GM23248 (cell line): ENCODE measurements at regions not wholly inside any gene's neighbourhood (a gene's known extent, or its start where the extent isn't known, plus 50 kb on each side); places are given as distances from the start of the nearest gene placed in this dataset.
A peak's percentile ranks its signal among the peaks of the same experiment; 100 is the strongest.

Experiments
- DNase-seq: peaks from one replicate; pipeline ENCODE4 v3.0.0-alpha.2; 2015
- H2AFZ ChIP-seq: fragments of 200-600 bp; sonication (generic); 2 replicates; pipeline ENCODE4 v1.6.1; 2016; ENCODE audit warnings: antibody characterized with exemption
- H3F3A ChIP-seq: fragments of 200-600 bp; sonication (generic); 2 replicates; pipeline ENCODE4 v1.6.1; 2016; ENCODE audit warnings: mild to moderate bottlenecking, antibody characterized with exemption, mixed run types; ENCODE audit not compliant: insufficient read depth
- H3K27ac ChIP-seq: fragments of 200-600 bp; sonication (generic); 2 replicates; pipeline ENCODE4 v1.5.1; 2016; ENCODE audit warnings: mild to moderate bottlenecking
- H3K27me3 ChIP-seq: fragments of 200-600 bp; sonication (generic); replicated peaks from 2 replicates; pipeline ENCODE4 v1.6.1; 2016; ENCODE audit warnings: mild to moderate bottlenecking; ENCODE audit not compliant: insufficient read depth
- H3K36me3 ChIP-seq: fragments of 200-600 bp; sonication (generic); 2 replicates; pipeline ENCODE4 v1.6.1; 2016; ENCODE audit warnings: low read depth, mild to moderate bottlenecking
- H3K4me1 ChIP-seq: fragments of 200-600 bp; sonication (generic); 2 replicates; pipeline ENCODE4 v1.6.1; 2016; ENCODE audit warnings: mild to moderate bottlenecking; ENCODE audit not compliant: insufficient read depth
- H3K4me2 ChIP-seq: fragments of 200-600 bp; sonication (generic); one replicate; pipeline ENCODE4 v1.6.1; 2016; ENCODE audit warnings: mild to moderate bottlenecking; ENCODE audit not compliant: unreplicated experiment
- H3K4me3 ChIP-seq: fragments of 200-600 bp; sonication (generic); 2 replicates; pipeline ENCODE4 v1.5.1; 2016; ENCODE audit warnings: mild to moderate bottlenecking
- H3K79me2 ChIP-seq: fragments of 200-600 bp; sonication (generic); 2 replicates; pipeline ENCODE4 v1.6.1; 2016; ENCODE audit warnings: mild to moderate bottlenecking; ENCODE audit not compliant: insufficient read depth
- H3K9ac ChIP-seq: fragments of 200-600 bp; sonication (generic); 2 replicates; pipeline ENCODE4 v1.6.1; 2016; ENCODE audit warnings: mild to moderate bottlenecking
- H3K9me2 ChIP-seq: fragments of 200-600 bp; sonication (generic); 2 replicates; pipeline ENCODE4 v1.6.1; 2016; ENCODE audit warnings: mixed run types, mild to moderate bottlenecking, moderate library complexity; ENCODE audit not compliant: insufficient read depth
- H3K9me3 ChIP-seq: fragments of 200-600 bp; sonication (generic); one replicate; pipeline ENCODE4 v1.6.1; 2017; ENCODE audit warnings: low read depth
- H4K20me1 ChIP-seq: fragments of 200-600 bp; sonication (generic); 2 replicates; pipeline ENCODE4 v1.6.0; 2016; ENCODE audit not compliant: insufficient read depth
- EZH2 ChIP-seq: fragments of 200-600 bp; sonication (generic); IDR thresholded peaks from 2 replicates; pipeline ENCODE4 v1.6.1; 2018; ENCODE audit warnings: antibody characterized with exemption, mild to moderate bottlenecking; ENCODE audit not compliant: insufficient read depth, poor library complexity, severe bottlenecking
- EZH2phosphoT487 ChIP-seq: fragments of 200-600 bp; sonication (generic); IDR thresholded peaks from 2 replicates; pipeline ENCODE4 v1.6.1; 2018; ENCODE audit warnings: antibody characterized with exemption, moderate library complexity, mild to moderate bottlenecking, low read depth; ENCODE audit not compliant: insufficient read depth
- WGBS, 2 experiments: methylation state at CpG; one replicate each; pipeline ENCODE4 v1.1.6; 2015 to 2017; ENCODE audit warnings: low lambda C conversion rate in 2 of 2, low coverage in 1 of 2; ENCODE audit errors: missing lambda C conversion rate in 2 of 2; 5-methylcytosine and 5-hydroxymethylcytosine counted together
- in situ Hi-C: fragments of 300-500 bp; cut with MboI; formaldehyde crosslinking; loops from 2 replicates; pipeline ENCODE4 v1.15.0; 2020

DNA sequence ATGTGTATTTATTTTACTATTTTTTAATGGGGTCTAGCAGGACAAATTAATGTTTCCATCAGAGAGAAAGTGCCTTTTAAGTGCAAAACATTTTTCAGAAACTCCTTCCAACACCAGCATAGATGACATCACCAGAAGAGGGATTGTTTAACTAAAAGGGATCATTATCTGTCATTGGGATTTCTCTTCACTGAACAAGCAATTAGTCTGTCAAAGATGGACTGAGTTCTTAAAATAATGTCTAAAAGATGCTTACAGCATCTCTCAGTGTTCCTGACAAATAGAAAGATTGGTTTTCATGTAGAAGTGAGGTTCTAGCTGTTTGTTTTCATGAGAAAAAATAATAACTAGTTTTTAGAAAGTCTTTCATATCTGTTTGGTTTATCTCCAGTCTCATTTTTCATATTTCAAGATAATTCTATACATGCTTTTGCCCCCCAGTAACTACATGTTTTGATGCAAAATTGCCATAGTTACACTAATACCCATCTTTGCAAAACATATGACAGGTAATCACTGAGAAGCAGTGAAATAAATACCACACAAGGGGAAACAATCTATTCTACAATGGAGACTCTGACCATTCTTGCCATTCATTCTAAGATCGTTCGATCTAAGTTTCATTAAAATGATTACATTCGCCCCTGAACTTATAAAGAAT lies 850.3 kb downstream of the GALC start:
- H3K27me3 ChIP-seq = no peaks in the 10 kb centered on the region
- H3K4me2 ChIP-seq = no peak overlapping the region
- H3F3A ChIP-seq = no peaks in the 10 kb centered on the region
- H3K4me3 ChIP-seq = no peak overlapping the region
- no peaks in the 10 kb centered on the region for H3K79me2 ChIP-seq
- H3K36me3 ChIP-seq = no peaks in the 10 kb centered on the region
- no peak for TF ChIP-seq EZH2
- TF ChIP-seq EZH2phosphoT487 = no peak
- H3K9me3 ChIP-seq = no peaks in the 10 kb centered on the region
- H3K27ac ChIP-seq = no peak overlapping the region
- no peak overlapping the region for H3K9ac ChIP-seq
- in situ Hi-C loops = no loop called here
- no peaks in the 10 kb centered on the region for H4K20me1 ChIP-seq
- H3K9me2 ChIP-seq = no peaks in the 10 kb centered on the region; the same call in 1 of the 2 replicates
- no peak overlapping the region for H2AFZ ChIP-seq
- WGBS, 2 experiments = 59 to 73% methylated on average over 3 of the region's 3 CpGs
- DNase-seq = no peak
- H3K4me1 ChIP-seq = no peaks in the 10 kb centered on the region; the same call in 1 of the 2 replicates

DNA sequence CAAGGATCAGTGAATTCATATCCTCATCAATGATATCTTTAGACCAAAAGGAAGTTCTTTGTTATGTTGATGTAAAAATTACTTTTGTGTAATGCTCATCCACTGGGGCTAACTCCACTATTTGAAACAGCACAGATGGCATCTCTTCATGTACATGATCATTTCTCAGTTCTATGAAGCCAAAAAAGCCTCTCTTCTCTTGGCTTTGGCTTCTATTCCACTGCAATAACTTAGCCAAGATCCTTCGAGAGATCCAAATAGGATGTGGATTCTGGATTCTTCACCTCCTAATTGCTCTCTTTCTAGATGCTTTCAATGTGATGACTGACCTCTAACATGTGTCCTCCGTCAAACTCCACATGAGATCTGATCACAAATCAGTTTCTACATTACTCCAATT lies 851.2 kb downstream of the GALC start:
- Histone ChIP-seq H3K9ac (no peak overlapping the region), H3K27ac (no peak overlapping the region), H3K27me3 (no peaks in the 10 kb centered on the region), H3K36me3 (no peaks in the 10 kb centered on the region), H3K4me3 (no peak overlapping the region), H2AFZ (no peak overlapping the region), H4K20me1 (no peaks in the 10 kb centered on the region), H3K9me3 (no peaks in the 10 kb centered on the region), H3K9me2 (no peaks in the 10 kb centered on the region; the same call in 1 of the 2 replicates), H3K4me1 (no peaks in the 10 kb centered on the region), H3K79me2 (no peaks in the 10 kb centered on the region), H3K4me2 (no peak overlapping the region), H3F3A (no peaks in the 10 kb centered on the region)
- DNase-seq = no peak
- 25 to 29% methylated on average over 2 of the region's 2 CpGs for WGBS, 2 experiments
- in situ Hi-C loops = no loop called here
- TF ChIP-seq EZH2phosphoT487 (no peak), EZH2 (no peak)

DNA sequence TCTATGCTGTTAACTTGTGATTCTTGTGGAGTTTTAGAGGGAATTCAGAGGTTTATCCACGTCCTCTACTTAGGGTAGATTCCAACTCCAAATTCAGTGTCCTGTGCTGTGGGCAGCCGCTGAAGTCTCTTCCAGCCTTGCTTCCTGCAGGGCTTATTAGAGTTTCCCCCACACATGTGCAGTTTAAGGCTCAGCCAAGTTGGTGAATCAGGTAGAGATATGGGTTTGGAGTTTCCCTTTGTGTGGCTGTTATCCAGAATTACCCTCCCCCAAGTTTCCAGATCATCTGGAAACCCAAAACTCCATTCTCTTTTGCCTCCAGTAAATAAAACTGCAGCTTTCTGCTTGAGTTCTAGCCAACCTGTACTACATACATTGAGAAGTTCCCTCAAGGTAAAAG lies 853.7 kb downstream of the GALC start:
- Histone ChIP-seq H3K9ac (no peak overlapping the region), H3K79me2 (no peaks in the 10 kb centered on the region), H4K20me1 (no peaks in the 10 kb centered on the region), H3K27me3 (no peaks in the 10 kb centered on the region), H3K36me3 (no peaks in the 10 kb centered on the region), H3K4me2 (no peak overlapping the region), H3K27ac (no peak overlapping the region), H3F3A (0 out of 2 replicates have a peak, but pooled peaks cover 1% of the 10 kb centered on the region), H3K4me3 (no peak overlapping the region), H3K9me2 (no peaks in the 10 kb centered on the region; the same call in 1 of the 2 replicates), H3K4me1 (no peaks in the 10 kb centered on the region), H3K9me3 (no peaks in the 10 kb centered on the region), H2AFZ (no peak overlapping the region)
- no peak for TF ChIP-seq EZH2
- TF ChIP-seq EZH2phosphoT487 = no peak
- in situ Hi-C loops = no loop called here
- 44 to 58% methylated on average over 2 of the region's 2 CpGs for WGBS, 2 experiments
- no peak for DNase-seq

DNA sequence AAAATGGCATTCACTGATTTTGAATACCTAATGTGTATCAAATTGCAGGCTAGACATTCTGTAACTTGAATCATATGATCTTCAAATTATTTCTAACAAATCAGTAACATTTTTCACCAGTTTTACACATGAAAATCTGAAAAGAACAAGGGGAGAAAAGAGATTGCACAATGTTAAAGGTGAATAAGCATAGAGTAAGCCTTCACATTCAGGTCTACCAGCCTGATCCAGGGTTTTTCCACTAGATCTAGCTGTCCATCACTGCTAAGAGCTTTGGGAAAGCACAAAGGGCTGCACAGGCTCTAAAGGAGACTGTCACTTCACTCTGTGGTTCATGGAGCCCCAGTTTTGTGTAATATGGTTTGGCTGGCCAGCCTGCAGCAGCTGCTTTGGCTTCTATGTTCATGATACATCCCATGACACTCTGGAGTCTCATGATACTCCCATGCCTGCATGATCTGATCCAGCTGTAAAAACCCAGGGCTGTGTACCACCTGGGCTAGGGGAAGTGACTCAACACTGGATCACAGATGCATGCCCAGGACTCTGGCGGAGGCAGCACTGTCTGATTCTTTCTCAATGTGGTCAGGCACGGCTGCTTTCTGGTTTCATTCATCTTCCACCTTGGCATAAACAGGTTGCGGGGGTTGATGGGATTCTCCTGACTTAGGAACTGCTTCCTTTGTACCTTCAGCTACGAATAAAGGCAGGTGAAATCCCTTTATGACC lies 859.7 kb downstream of the GALC start:
- H2AFZ ChIP-seq = no peak overlapping the region
- H3K9me3 ChIP-seq = no peaks in the 10 kb centered on the region
- H3K4me1 ChIP-seq = no peaks in the 10 kb centered on the region
- no peak overlapping the region for H3K27ac ChIP-seq
- H3K36me3 ChIP-seq = no peaks in the 10 kb centered on the region
- peak; percentile 77 for DNase-seq
- H4K20me1 ChIP-seq = no peaks in the 10 kb centered on the region
- H3K9me2 ChIP-seq = no peaks in the 10 kb centered on the region; the same call in 1 of the 2 replicates
- in situ Hi-C loops = no loop called here
- peaks cover 14% of the 10 kb centered on the region; the same call in 1 of the 2 replicates for H3F3A ChIP-seq
- H3K27me3 ChIP-seq = no peaks in the 10 kb centered on the region
- no peaks in the 10 kb centered on the region for H3K79me2 ChIP-seq
- TF ChIP-seq EZH2 (no peak), EZH2phosphoT487 (no peak)
- WGBS, 2 experiments = 22 to 23% methylated on average over 4 of the region's 4 CpGs
- H3K9ac ChIP-seq = no peak overlapping the region
- no peak overlapping the region for H3K4me2 ChIP-seq
- H3K4me3 ChIP-seq = no peak overlapping the region
